HG02642 (cell line): ENCODE measurements at regions not wholly inside any gene's neighbourhood (a gene's known extent, or its start where the extent isn't known, plus 50 kb on each side); places are given as distances from the start of the nearest gene placed in this dataset.
"Not testable (repeated sequence)": the region's sequence is repeated elsewhere in the genome, so short reads cannot be mapped to it uniquely, and the experiment has no call there.

Experiments used
- ATAC-seq: cut with Tn5 transposase; IDR thresholded peaks from one replicate; pipeline ENCODE4 v1.9.1; 2021; ENCODE audit warnings: mild to moderate bottlenecking; ENCODE audit not compliant: unreplicated experiment, poor library complexity

- no peak for ATAC-seq
Measured at GRCh38 chr7:13724191-13724976, 265.1 kb downstream of the ETV1 start.

DNA sequence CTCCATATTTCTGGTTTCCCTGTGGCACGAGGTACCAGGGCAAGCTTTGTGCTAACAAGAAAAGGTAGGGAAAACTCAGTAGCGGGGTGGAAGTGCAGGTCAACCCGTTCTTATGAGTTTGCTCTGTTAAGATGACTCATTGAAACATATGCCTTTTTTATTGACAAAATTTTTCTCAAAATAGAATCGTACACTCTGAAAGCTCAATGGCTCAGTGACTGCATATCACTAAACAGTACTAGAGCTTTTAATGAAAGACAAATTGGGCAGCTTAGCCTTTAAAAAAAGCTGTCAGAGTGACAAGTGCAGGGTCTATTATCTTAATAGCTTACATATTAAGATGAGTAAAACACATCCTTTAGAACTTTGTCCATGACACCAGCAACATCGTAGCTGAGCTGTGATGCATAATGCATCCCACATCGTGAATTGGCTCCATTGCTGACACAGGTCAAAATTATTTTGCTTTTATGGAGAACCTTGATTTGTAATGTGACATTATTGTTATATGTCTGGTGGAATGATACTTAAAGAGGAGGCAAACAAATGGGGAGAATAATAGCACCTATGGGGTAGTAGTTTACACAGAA lies 264.4 kb downstream of the ETV1 start:
- ATAC-seq: no peak

DNA sequence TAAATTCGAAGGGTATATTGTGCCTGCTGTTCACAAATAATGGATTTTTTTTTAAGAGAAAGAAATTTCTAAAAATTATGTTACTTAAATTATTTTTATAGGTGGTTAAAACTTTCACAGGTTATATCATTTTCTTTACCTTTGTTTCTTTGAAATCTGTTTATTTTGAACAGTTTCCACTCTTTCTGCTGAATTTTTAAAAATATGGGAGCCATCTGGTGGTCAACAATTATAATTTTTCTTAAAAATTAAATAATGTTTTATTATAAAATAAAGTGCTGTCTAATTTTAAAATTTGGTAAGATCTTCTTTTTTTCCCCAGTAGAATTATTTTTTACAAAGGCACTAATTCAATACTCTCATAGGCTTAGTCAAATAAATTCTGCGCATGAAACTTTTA lies 263.9 kb downstream of the ETV1 start:
- ATAC-seq: no peak

DNA sequence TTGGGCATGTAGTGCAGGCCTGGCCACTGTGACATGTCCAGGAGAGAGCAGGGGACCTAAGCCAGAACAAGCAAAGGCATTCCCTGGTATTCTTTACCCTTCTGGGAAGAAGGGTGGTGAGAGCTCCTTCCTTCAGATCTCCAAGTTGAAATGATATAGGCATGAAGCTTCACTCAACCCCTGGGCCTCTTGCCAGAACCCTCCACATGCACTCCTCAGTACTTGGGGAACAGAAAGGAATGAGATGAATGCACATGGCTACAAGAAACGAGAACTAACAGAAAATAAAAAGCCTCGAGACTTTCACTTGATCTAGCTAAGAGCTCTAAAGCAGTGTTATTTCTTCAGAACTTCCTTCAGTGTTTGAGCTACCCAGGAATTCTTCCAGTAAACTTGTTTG lies 262.2 kb downstream of the ETV1 start:
- ATAC-seq: no peak

GRCh38 chr7:13727751-13728150 lies 261.7 kb downstream of the ETV1 start:
- no peak for ATAC-seq

GRCh38 chr7:13728430-13728829 lies 261.0 kb downstream of the ETV1 start:
- ATAC-seq: not testable (repeated sequence)

GRCh38 chr7:13731643-13732042 lies 257.8 kb downstream of the ETV1 start:
- no peak for ATAC-seq

GRCh38 chr7:13737563-13737962 lies 251.9 kb downstream of the ETV1 start:
- no peak for ATAC-seq

GRCh38 chr7:13742126-13742525 lies 247.3 kb downstream of the ETV1 start:
- ATAC-seq: no peak

GRCh38 chr7:13742811-13743210 lies 246.7 kb downstream of the ETV1 start:
- no peak for ATAC-seq

- ATAC-seq: no peak
Measured at GRCh38 chr7:13743226-13743625, 246.2 kb downstream of the ETV1 start.

DNA sequence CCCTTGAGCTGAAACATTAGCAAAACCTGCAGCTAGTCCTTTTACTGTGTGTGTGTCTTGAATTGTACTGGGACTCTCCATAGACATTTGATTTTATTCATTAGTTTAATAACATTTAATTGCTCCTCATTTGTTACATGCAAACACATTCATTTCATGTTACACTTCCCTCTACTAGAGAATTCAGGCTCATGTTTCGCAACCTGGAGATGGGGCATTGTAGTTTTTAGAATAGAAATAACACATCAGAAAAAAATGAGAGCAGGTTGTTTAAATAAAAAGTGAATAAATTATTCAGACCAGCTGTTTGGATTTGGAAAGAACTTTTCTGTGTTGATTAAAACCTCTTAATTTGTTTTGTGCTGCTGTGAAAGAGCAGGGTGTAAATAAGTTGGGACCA lies 243.9 kb downstream of the ETV1 start:
- no peak for ATAC-seq

DNA sequence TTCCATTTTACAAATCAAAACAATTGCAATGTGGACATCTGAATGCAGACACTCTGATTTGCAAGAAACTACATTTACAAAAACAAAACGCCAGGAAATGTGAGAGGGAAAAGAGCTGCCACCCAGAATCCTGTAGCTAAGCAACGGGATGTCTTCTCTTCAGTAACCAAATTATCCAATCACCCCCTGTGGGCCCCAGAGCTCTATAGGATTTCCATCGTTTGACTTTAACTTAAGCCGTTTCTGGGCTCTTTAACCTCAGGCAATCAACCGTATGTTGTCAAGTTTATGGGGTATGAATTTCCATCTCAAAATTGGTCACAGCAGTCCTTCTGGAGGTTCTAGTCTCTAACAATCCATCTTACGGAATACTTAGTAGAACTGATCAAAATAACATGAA lies 240.5 kb downstream of the ETV1 start:
- no peak for ATAC-seq

DNA sequence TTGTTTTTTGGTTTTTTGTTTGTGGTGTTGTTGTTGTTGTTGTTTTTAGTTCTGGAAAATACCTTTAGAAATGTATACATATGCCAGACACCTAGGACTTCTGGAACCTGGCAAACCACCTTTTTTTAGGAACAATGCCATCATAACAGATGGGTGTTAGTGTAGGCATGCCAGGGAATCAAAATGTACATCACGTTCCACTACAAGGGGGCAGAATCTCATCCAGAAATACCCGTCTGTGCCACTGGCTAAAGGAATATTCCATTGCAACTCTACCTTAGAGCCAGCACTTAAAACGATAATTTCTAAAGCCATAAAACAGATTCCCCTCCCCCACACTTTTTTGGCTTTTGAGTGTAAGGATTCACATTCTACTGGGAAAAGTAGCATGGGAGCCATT lies 239.8 kb downstream of the ETV1 start:
- no peak for ATAC-seq

GRCh38 chr7:13751766-13752165 lies 237.7 kb downstream of the ETV1 start:
- no peak for ATAC-seq

- ATAC-seq: no peak
Measured at GRCh38 chr7:13757841-13758240, 231.6 kb downstream of the ETV1 start.

- ATAC-seq: not testable (repeated sequence)
Measured at GRCh38 chr7:13765853-13766252, 223.6 kb downstream of the ETV1 start.

DNA sequence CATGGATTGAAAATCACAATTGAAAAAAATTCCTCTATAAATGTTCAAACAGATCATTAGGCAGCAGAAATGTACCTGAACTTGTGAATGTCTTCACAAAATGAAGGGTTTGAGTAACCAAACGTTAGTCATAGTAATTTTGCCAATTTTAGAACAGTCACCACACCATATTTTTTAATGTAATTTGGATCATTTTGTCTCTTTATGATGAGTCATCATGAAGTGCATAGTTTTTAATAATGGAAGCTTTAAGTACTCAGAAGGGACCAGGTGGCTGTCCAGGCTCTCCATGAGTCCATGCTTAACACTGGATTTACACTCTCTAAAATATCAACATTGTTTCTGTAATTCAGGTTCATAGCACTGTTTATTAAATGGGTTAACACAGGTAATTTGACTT lies 219.2 kb downstream of the ETV1 start:
- no peak for ATAC-seq

DNA sequence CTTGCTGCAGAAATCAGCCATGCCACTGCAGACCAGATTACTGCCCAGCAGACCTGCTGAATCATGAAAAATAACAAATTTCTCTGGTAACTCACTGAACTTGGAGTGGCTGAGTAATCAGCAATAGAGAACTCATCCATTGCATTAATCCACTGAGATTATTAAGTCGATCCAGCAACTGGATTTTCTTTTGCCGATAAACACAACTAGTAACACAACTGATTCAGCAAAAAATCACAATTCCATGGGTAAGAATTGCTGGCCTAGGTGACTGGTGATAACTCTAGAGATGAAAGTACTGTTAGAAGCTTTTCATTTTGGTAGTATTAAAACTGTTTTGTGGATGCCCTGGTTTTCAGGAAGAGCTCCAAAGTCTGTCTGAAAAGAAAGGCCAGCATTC lies 214.5 kb downstream of the ETV1 start:
- ATAC-seq: no peak

DNA sequence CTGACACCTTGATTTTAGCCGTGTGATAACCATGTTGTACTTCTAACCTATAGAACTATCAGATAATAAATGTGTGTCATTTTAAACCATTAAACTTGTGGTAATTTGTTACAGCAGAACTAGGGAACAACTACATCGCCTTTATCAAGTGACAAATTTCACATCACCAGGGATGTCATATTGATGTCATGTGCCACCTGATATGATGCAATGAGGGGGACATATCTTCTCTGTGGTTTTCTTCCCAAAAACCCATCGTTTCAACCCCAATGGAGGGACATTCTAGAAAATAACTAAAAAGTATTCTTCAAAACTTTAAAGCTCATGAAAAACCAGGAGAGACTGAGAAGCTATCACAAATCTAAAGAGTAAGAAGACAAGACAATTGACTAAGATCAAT lies 212.2 kb downstream of the ETV1 start:
- no peak for ATAC-seq

GRCh38 chr7:13778967-13779366 lies 210.5 kb downstream of the ETV1 start:
- no peak for ATAC-seq

DNA sequence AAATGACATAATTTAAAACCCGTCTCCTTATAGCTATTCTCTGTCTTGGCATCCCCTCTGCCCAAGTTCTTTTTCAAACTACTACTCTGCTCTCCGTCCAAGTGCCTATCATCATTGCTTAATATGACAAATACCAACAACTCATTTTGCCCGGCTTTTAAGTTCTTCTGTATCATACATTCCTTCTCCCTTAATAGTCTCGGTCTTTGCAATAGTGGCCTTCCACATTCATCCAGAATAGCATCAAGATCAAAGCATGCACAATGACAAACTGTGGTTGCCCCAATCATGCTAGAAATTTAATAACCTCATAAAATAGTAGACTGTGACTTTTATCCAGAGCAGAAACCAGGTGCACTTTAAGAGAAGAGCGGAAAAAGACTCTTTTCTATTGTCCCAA lies 198.9 kb downstream of the ETV1 start:
- ATAC-seq: no peak
